SHP77 treated with DMSO at 0.1 percent for 48 hours (cell line): ENCODE measurements at regions not wholly inside any gene's neighbourhood (a gene's known extent, or its start where the extent isn't known, plus 50 kb on each side); places are given as distances from the start of the nearest gene placed in this dataset.
"Not testable (repeated sequence)": the region's sequence is repeated elsewhere in the genome, so short reads cannot be mapped to it uniquely, and the experiment has no call there.

Experiments used
- DNase-seq: peaks from one replicate; lab custom pipeline; 2025; lab: John Stamatoyannopoulos, UW

DNA sequence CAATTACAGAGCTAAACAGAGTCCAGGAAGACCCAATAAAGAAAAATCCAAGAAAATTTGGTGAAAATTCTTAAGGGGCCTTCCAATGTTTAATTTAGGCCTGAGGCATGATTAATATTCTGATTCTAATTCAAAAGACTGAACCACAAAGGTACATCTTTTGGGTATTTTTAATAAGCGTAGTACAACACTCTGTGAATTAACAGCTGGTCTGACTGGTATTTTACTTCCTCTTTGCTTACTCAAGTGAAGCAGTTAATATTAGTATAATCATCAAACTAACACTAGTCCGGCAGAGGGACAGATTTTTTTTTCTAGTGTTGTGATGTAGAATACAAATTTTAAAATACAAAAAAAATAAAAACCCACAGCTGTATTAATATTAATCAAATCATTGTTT lies 652.9 kb downstream of the NR4A2 start:
- no peak for DNase-seq

DNA sequence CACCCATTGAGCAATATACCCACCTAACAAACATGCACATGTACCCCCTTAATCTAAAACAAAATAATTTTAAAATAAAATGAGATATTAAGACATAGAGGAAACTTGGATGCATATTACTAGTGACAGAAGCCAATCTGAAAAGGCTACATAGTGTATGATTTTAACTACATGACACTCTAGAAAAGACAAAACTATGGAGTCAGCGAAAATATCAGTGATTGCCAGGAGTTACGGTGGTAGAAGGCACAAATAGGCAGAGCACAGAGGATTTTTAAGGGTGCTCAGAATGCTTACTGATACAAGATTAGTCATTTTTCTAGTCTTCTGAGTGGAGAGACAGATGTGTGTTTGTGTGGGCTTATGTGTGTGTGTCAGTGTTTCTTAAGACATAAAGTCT lies 656.6 kb downstream of the NR4A2 start:
- DNase-seq: no peak

DNA sequence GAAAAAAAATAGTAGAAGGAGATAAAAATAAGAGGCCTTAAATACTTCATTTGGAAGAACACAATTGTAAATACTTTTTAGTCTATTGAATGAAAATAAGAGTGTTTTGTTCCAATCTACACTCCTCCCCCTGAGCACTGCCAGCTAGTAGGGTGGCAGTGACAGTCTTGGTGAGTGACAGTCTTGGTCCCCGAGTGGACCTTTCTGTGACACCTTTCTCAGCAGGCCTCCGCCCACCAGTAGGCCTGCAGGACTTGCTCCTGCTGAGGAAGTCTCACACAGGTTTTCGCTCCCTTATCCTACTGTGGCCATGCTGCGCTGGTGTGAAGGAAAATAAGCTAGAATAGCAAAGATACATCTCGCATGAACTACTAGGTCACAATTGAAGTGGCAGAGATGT lies 666.8 kb downstream of the NR4A2 start:
- no peak for DNase-seq

DNA sequence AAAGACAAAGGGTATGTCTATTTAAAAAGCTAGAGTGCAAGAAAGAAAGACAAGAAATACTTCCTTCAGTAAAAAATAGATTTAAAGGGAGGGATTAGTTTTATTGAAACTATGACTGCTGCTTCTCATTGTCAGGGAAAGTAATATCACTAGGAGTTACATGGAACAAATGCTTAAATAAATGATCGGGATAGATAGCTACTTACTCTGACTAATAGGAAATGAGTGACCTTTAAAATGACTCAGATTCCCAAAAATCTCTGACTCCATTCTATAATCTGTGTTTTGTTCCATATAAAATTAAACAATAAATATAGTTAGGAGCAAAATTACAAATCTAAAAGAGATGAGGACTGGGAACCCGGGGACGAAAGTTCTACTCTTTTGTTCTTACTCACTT lies 669.3 kb downstream of the NR4A2 start:
- no peak for DNase-seq

DNA sequence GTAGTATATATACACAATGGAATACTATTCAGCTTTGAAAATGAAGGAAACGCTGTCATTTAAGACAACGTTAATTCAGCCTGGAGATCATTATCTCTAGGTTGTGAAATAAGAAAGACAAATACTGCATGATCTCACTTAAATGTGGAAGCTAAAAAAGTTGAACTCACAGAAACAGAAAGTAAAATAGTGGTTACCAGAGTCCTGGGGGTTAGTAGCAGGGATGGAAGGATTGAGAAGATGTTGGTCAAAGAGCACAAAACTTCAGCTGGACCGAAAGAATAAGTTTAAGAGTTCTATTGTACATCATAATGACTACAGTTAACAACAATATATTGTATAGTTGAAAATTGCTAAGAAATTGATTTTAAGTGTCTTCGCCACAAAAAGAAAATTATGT lies 670.3 kb downstream of the NR4A2 start:
- DNase-seq: no peak

DNA sequence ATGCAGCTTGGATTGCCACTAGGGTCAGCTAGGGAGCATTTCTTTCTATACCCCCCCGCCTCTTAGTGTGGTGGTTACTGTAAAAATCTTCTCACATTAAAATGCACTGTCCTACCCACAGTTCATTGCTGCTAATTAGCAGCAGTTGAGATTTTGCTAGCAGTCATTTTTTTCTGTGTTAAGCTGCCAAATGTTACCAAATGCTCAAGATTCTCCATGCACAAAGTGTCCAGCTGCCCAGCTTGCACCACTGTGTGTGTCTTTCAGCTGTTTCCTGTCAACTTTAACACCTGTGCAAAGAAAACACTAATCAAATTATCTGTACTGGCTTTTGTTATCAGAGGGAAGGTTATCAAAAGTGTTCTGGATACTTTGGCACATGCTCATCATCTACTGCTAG lies 679.3 kb downstream of the NR4A2 start:
- DNase-seq: peak; percentile 28

DNA sequence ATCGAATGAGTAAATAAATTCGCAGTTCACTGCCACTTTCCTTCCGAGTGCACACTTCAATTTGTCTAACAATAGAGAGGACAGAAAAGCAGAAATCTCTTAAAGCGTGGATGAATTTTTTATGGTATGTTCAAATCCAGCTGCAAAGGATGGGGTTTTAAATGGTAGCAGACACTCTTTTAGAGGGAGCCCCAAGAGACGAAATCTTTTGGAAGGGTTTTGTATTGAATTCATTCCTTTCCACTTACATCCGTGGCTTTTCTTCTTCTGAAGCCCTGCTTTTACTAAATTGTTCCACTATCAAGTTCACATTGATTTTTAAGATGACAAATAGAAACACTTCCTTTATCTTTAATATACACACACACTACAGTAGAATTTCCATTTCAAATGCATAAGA lies 680.7 kb downstream of the NR4A2 start:
- DNase-seq: no peak

DNA sequence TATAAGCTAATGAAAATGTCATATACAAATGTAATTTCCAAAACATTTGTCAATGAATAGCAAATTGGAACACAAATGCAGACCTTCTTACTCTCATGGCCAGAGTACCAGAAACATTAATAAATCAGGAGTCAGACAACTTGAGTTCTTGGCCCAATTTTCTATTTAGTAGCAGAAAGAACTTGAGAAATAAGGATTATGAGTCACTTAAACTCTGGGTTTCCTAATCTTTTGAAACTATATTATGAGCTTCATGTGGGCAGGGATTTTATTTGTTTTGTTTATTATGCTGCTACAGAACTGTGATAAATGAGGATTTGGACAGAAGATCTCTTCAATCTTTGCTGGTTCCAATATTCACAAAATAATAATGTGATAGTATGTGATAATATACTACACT lies 686.7 kb downstream of the NR4A2 start:
- no peak for DNase-seq

DNA sequence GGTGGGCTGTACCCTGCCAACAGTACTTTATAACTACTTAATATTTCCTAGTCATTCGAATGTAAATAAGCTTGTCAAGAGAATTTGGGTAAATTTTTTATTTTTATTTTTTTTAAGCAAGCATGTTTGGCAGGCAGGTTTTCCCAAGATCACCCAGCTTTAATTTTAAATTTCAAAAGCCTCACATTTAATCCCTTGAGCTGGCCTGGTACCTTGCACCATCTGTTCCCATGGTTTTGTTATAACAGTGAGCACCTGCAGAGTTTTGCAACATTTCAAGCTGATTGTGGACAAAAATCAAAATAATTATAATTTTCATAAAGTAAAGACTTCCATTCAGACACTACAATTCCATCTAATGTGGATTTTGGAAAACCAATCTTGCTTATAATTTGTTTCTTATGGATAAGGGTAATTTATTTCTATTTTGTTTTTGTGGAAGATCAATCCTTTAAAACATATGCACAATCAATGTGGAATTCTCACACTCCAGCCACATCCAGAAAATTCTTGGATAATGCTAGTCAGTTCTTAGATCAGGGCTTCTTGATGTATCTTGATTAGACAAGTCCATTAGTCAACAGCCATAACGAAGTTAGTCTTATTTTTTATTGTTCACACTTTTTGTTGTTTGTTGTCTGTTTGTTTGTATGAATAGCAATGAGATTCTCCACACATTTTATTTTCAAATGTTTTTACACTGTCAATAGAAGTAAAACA lies 689.3 kb downstream of the NR4A2 start:
- DNase-seq: no peak

DNA sequence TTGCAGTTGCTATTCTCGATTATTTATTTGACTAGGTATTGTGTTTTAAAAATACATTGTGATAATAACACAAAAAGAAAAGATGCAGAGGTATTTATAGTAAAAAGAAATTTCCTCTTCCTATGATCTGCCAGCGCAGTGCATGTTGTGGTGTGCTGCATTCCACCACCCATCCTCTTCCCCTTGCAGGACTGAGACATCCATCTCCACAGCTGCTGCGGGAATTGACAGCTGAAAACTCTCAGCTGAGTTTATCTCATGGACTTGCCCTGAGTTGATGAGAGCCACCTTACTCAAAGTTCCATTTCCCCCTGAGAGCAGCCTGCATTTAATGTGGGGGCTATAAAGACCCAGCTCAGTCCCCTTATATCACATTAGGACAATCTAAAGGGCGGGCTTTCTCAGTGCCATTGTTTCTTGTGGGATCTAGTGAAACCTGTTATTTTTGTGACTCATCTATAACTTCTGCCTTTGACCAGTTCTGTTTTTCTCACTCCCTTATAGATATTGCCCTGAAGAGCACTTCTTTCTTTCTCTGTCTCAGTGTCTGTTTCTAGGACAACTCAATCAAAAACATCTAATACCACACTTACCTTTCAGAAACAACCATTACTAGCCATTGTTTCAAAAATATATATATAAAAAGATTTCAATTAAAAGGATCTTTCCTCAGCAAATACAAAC lies 698.5 kb downstream of the NR4A2 start:
- DNase-seq: no peak

DNA sequence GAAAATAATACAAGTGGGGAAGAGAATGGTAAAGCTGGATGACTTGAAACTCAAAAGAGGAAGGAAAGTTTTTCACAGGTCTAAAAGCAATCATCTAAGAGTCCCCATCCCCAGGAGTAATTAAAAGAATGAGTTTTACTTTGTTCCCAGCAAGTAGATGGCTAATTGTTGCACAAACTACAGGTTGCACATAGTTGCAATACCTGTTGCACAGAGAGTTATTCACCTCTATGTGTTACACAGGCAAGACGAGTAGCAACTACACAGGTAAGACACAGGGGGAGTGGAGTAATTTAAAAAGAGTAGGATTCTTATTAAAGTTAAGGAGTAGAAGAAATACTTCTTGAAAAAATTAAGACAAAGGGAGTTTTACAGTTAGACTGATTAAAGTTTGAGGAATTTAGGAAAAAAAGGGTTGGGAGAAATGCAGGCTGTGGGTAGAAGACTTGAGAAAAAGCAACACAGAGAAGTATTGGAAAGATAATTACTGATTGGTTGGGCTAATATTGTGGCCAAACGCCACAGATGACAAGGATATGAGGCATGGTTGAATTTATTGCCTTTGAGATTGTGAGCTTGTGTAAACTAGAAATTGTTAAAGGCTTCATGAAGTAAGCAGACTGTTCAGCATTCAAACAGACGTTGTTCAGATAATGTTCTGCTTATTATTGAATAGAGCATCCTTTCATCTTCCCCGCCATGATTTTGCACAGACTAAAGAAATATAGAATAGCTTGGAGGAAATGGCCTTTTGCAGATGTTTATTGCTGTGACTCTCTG lies 699.3 kb downstream of the NR4A2 start:
- no peak for DNase-seq

DNA sequence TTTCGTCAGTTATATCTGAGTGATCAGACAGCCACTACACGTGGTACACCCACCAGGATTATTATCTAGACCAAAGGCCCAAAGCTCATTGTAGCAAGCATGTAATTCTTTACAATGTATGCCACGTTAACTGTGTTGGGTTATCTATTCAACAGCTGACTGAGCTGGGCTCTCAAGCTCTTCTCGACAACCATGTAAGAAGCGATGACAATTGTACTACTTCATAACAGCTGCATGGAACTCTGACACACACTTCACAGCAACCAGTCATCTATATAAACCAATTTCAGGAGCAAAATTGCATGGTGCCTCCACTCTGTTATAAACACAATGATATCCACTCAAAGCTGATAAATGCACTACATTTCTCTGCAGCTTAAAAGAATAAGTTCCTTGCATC lies 701.8 kb downstream of the NR4A2 start:
- DNase-seq: no peak

DNA sequence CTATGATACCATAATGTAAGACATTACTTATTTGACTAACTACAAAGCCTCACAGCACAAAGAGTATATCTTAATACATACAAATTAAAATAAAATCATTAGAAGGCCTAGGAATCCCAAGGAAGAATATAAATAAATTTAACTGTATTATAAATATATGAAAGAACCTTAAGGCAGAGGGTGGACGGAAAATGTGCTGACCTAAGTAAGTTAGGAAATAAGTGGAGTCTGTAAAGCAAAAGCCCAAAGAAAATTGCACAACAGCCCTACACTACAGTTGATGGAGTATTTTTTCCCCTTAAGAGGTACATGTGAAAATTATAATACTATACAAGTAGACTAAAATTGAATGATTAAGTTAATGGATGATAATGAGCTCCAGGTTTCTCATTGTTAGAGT lies 710.1 kb downstream of the NR4A2 start:
- no peak for DNase-seq

DNA sequence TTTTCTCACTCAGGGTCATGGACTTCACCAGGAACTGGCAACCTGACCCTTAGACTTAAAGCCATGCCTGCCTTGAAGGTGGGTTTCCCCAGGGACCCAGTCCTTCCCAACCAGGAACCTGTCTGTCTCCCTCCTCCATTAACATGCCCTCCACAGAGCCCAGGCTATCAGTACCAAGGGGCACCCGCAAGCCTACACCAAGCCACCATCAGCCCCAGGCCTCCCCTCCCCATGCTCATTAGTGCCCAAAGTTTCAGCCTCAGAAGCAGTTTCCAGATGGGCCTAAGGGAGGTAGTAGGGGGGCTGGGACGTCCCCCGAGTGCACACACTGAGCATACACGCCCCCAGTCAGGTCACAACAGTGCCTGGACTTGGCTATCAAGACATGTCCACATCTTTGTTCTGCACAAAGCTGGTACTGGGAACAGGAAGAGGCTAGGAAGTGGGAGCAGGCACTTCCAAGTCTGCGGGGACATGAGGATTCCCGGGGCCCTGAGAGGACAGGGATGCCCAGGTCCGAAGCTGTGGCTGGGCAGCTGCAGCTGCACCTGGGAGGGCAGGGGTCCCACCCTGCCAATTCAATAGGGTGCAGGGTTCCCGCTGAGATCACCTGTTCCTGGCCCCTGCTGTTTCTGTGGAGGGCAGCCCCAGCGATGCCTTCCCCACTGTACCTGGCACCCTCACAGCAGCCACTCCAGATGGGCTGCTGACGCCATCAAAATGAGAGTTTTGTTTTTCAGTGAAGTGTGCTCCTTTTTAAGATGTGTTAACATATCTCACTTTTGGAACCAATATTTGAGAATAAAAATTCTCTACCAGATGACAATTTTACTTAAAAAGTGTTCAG lies 731.4 kb downstream of the NR4A2 start:
- DNase-seq: no peak

DNA sequence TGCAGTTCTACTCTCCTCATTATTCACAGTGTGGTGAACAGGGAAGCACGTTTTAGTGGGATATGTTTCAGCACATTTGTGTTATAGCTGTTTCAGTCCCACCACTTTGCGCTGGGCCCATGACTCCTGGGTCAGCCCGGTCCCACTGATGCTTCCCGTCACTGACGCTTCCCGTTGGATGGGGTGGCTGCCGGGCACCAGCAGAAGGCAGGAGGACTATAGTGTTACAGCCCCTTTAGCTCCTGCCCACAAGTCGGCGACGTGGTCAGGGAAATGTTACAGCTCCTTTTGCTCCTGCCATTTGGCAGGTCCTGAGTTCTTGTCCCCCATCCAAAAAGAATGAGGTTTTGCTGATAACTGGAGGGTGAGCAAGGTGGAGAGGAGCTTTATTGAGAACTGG lies 732.2 kb downstream of the NR4A2 start:
- no peak for DNase-seq

DNA sequence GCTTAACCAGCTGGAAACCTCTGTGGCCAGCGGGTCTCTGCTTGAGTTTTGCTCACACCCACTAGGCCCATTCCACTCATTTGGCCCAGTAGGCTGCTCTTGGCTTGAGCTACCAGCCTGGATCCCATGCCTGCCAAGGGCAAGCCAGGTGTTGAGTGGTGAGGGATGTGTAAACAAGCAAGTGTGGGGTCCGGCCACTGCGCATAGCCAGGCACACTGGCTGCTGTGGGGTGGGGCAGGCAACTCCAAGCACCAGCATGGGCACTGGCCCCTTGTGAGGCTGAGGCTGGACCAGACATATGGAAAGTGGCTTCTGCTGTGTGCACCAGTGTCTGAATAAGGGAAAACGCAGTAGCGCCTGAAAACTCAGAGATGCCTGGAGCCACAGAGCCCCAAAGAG lies 732.7 kb downstream of the NR4A2 start:
- no peak for DNase-seq

DNA sequence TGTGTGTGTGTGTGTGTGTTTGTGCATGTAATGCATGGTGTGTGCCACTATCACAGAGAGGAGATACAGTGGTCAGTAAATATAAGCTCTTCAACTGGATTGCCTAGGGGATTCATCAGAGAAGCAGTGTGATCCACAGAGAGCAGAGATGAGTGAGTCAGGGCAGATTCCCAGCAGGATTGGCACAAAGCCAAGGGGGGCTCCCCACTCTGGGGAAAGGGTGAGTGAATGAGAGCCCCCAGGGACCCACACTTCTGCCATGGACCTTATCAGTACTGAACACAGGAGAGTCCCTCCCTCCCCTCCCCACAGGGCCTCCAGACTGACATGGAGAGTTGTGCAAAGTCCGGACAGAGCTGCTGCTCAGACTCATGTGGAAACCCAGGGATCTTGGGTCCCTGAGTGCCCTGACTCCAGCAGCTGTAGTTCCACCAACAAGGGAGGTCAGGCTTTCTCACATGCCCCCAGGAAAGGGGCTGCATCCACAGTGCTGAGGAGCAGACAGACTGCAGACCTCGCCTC lies 748.8 kb downstream of the NR4A2 start:
- DNase-seq: no peak

DNA sequence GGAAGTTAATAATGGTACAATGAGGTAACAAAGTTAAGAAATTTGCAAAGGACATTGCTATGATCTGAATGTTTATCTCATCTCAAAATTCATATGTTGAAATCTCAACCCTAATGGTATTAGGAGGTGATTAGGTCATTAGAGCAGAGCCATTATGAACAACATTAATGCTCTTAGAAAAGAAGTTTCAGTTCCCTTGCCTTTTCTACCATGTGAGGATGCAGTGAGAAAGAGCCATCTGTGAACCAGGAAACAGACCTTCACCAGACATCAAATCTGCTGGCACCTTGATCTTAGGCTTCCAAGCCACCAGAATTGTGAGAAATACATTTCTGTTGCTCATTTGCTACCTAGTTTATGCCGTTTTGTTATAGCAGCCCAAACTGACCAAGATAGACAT lies 757.6 kb downstream of the NR4A2 start:
- DNase-seq: no peak

DNA sequence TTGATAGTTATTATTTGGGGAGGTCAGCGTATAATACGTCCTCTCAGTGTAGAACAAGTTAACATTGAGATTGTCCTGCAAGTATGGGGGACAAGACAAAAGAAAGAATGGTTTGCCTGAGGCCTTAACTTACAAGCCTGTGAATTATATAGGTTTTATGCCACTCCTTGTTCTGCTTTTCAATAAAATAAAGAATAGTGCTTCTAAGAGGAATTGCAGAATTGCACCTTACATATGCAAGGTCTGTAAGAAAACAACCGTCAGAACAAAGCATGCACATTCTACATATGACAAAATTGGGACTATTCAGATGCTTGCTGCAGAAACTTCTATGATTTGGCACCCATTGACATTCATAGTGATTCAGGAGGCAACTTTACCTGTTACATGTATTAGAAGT lies 785.0 kb downstream of the NR4A2 start:
- DNase-seq: no peak

DNA sequence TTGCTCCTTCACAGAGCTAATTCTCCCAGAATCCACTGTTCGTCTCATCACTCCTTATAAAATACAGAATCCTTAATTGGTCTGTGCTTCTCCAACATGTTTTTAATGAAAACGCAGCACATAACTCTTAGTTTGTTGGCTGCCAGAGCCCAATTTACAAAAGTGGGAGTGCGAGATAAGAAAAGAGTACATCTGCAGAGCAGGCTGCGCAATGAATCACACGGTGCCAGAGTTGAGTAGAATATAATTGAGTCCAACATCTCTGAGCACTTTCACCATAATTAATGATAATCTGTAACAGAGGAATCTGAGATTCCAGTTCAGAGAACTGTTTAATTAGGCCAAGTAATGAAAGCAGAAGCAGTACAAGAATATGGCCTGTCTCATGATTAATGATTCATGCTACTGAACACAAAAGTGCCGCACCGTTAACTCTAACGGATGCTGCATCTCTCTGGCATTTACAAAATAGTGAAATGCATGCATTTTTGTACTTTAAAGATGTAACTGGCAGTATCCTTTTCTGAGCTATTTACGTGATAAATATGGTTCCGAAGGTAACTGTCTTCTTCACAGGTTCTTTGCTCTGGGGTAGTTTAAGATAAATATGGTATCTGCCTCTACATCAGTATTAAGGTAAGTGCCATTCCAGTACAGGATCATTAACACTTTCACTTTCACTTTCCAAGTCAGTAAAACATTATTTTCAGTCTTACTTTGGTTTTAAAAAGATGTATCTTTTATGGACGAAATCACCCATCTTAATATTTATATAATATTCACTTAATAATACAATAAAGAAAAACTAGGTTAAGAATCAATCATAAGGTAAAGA lies 785.6 kb downstream of the NR4A2 start:
- DNase-seq: no peak

DNA sequence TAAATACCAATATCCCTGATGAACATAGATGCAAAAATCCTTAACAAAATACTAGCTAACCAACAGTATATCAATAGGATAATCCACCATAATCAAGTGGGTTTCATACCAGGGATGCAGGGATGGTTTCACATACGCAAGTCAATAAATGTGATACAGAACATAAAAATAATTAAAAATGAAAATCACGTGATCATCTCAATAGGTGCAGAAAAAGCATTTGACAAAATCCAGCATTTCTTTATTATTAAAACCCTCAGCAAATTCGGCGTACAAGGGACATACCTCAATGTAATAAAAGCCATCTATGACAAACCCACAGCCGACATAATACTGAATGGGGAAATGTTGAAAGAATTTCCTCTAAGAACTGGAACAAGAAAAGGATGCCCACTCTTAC lies 793.5 kb downstream of the NR4A2 start:
- not testable (repeated sequence) for DNase-seq
